CD14-positive monocyte (primary cell): ENCODE measurements at regions not wholly inside any gene's neighbourhood (a gene's known extent, or its start where the extent isn't known, plus 50 kb on each side); places are given as distances from the start of the nearest gene placed in this dataset.

Experiments
- DNase-seq, 3 donors: peaks; one replicate each; pipeline ENCODE4 v3.0.0-alpha.2; 2011 to 2022
- H2AFZ ChIP-seq: 2 replicates; pipeline ENCODE4 v1.6.0; 2012; ENCODE audit warnings: mild to moderate bottlenecking, low read depth, low read length, inconsistent platforms; ENCODE audit not compliant: insufficient read depth, poor library complexity, severe bottlenecking
- H3K27ac ChIP-seq, 2 donors: 1 replicate in 1 of 2; 2 replicates in 1 of 2; pipeline ENCODE4 v1.5.1; 2012 to 2013; ENCODE audit warnings: low read length in 2 of 2, control low read depth in 1 of 2, inconsistent platforms in 1 of 2, low read depth in 1 of 2, mild to moderate bottlenecking in 1 of 2
- H3K27me3 ChIP-seq, 2 donors: one replicate each; pipeline versions ENCODE4 v1.6.0 to v1.6.1; 2011 to 2013; ENCODE audit warnings: low read length in 2 of 2; ENCODE audit not compliant: control insufficient read depth in 2 of 2, insufficient read depth in 2 of 2
- H3K36me3 ChIP-seq, 2 donors: replicated peaks in 1 of 2; 1 replicate in 1 of 2; 2 replicates in 1 of 2; pipeline versions ENCODE4 v1.5.1 to v1.6.1; 2012 to 2013; ENCODE audit warnings: low read length in 2 of 2, control low read depth in 1 of 2, inconsistent platforms in 1 of 2, mild to moderate bottlenecking in 1 of 2; ENCODE audit not compliant: insufficient read depth in 2 of 2, control insufficient read depth in 1 of 2
- H3K4me1 ChIP-seq, 2 donors: 1 replicate in 1 of 2; 2 replicates in 1 of 2; pipeline versions ENCODE4 v1.5.1 to v1.6.1; 2012 to 2013; ENCODE audit warnings: low read length in 2 of 2, control low read depth in 1 of 2, inconsistent platforms in 1 of 2, mild to moderate bottlenecking in 1 of 2, moderate library complexity in 1 of 2; ENCODE audit not compliant: insufficient read depth in 2 of 2, control insufficient read depth in 1 of 2
- H3K4me2 ChIP-seq: replicated peaks from 2 replicates; pipeline ENCODE3; 2012; ENCODE audit warnings: low read length, moderate library complexity, mild to moderate bottlenecking; ENCODE audit not compliant: poor library complexity, severe bottlenecking; ENCODE audit errors: extremely low read depth
- H3K4me3 ChIP-seq, 3 experiments: fragments of 200-600 bp in 1 of 3; sonication (generic) in 1 of 3; replicated peaks in 1 of 3; 1 replicate in 2 of 3; 2 replicates in 1 of 3; pipeline ENCODE4 v1.5.1; 2011 to 2013; ENCODE audit warnings: low read length in 3 of 3, mild to moderate bottlenecking in 3 of 3, control low read depth in 2 of 3, low read depth in 2 of 3, inconsistent platforms in 1 of 3, moderate library complexity in 1 of 3
- H3K79me2 ChIP-seq: 2 replicates; pipeline ENCODE4 v1.6.0; 2012; ENCODE audit warnings: mild to moderate bottlenecking, control low read depth, inconsistent platforms, low read length, moderate library complexity; ENCODE audit not compliant: insufficient read depth
- H3K9ac ChIP-seq: 2 replicates; pipeline ENCODE4 v1.6.0; 2017; ENCODE audit warnings: low read length, mild to moderate bottlenecking; ENCODE audit not compliant: insufficient read depth, poor library complexity, severe bottlenecking
- H3K9me3 ChIP-seq, 2 donors: replicated peaks in 1 of 2; 1 replicate in 1 of 2; 2 replicates in 1 of 2; pipeline versions ENCODE4 v1.5.1 to v1.6.1; 2012 to 2013; ENCODE audit warnings: low read length in 2 of 2, control low read depth in 1 of 2; ENCODE audit not compliant: control insufficient read depth in 1 of 2, insufficient read depth in 1 of 2
- H4K20me1 ChIP-seq: 2 replicates; pipeline ENCODE4 v1.6.0; 2012; ENCODE audit warnings: mild to moderate bottlenecking, low read length, control low read depth, moderate library complexity; ENCODE audit not compliant: insufficient read depth
- H3K27ac Mint-ChIP-seq, 7 donors: one replicate each; pipeline ENCODE4 v1.8.0; 2020; ENCODE audit warnings: mild to moderate bottlenecking in 7 of 7, mixed read lengths in 7 of 7, moderate library complexity in 6 of 7, inconsistent platforms in 2 of 7
- H3K27me3 Mint-ChIP-seq, 3 donors: one replicate each; pipeline ENCODE4 v1.8.0; 2021 to 2022; ENCODE audit warnings: low read depth in 3 of 3, mild to moderate bottlenecking in 3 of 3, mixed read lengths in 3 of 3, moderate library complexity in 3 of 3, inconsistent platforms in 1 of 3
- H3K36me3 Mint-ChIP-seq, 2 donors: one replicate each; pipeline ENCODE4 v1.8.0; 2020; ENCODE audit warnings: mixed read lengths in 2 of 2, inconsistent platforms in 1 of 2, mild to moderate bottlenecking in 1 of 2
- H3K4me1 Mint-ChIP-seq: one replicate; pipeline ENCODE4 v1.8.0; 2020; ENCODE audit warnings: mild to moderate bottlenecking, mixed read lengths
- H3K4me3 Mint-ChIP-seq, 2 donors: one replicate each; pipeline ENCODE4 v1.8.0; 2020; ENCODE audit warnings: mild to moderate bottlenecking in 2 of 2, mixed read lengths in 2 of 2, moderate library complexity in 1 of 2
- H3K9me3 Mint-ChIP-seq, 7 donors: one replicate each; pipeline ENCODE4 v1.8.0; 2020 to 2022; ENCODE audit warnings: mixed read lengths in 7 of 7, mild to moderate bottlenecking in 6 of 7, moderate library complexity in 6 of 7, inconsistent platforms in 2 of 7
- WGBS: methylation state at CpG from one replicate; pipeline ENCODE4 v1.1.5; 2013; ENCODE audit warnings: missing lambda C conversion rate; ENCODE audit not compliant: insufficient coverage; 5-methylcytosine and 5-hydroxymethylcytosine counted together
- intact Hi-C, 2 donors: fragments of 100-400 bp; cut with micrococcal nuclease; formaldehyde crosslinking; loops; one replicate each; pipeline versions ENCODE4 v1.15.0 to v1.15.1; 2023
- TF ChIP-seq, protein P1 (sequence below): fragments of 200-600 bp; IDR thresholded peaks from one replicate; pipeline ENCODE4 v1.8.0; 2022; ENCODE audit warnings: antibody characterized with exemption, mild to moderate bottlenecking

DNA sequence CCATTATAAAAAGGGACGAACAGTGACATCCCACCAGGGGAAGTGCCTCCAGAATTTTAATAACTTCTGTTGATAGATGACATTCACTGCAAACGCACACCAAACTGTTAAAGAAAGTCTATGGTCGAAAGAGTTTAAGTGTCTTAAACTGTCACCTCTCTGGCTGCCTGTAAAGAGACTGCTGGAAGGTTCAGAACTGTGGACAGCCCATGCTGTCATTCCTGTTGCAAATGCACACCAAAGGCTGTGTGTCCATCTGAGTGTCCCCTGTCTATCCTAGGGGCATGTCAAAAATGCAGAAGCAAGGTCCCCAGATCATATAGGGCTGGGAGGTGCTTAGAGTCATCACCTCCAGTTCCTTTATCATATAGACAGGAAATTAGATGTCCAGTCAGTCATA is 171.8 kb downstream of the CYRIA start:
- intact Hi-C loops, result no loop called here
- Histone ChIP-seq H3K27me3 (no peaks in the 10 kb centered on the region), H4K20me1 (no peaks in the 10 kb centered on the region), H3K79me2 (no peaks in the 10 kb centered on the region), H3K9me3 (no peaks in the 10 kb centered on the region), H3K9ac (no peak overlapping the region), H3K4me2 (no peak overlapping the region), H3K27ac (no peak overlapping the region), H3K36me3 (no peaks in the 10 kb centered on the region), H3K4me3 (no peak overlapping the region), H2AFZ (no peak overlapping the region), H3K4me1 (no peaks in the 10 kb centered on the region)
- Mint-ChIP-seq H3K27ac (no peak overlapping the region), H3K4me3 (no peak overlapping the region), H3K9me3 (peaks cover 0 to 2% (median 0%) of the 10 kb centered on the region in 7 donors), H3K27me3 (peaks cover 0 to 3% (median 2%) of the 10 kb centered on the region in 3 donors), H3K4me1 (peaks cover 5% of the 10 kb centered on the region), H3K36me3 (no peaks in the 10 kb centered on the region)
- no CpG with 5 or more reads among the region's 3 CpGs for WGBS
- TF ChIP-seq, protein P1, sequence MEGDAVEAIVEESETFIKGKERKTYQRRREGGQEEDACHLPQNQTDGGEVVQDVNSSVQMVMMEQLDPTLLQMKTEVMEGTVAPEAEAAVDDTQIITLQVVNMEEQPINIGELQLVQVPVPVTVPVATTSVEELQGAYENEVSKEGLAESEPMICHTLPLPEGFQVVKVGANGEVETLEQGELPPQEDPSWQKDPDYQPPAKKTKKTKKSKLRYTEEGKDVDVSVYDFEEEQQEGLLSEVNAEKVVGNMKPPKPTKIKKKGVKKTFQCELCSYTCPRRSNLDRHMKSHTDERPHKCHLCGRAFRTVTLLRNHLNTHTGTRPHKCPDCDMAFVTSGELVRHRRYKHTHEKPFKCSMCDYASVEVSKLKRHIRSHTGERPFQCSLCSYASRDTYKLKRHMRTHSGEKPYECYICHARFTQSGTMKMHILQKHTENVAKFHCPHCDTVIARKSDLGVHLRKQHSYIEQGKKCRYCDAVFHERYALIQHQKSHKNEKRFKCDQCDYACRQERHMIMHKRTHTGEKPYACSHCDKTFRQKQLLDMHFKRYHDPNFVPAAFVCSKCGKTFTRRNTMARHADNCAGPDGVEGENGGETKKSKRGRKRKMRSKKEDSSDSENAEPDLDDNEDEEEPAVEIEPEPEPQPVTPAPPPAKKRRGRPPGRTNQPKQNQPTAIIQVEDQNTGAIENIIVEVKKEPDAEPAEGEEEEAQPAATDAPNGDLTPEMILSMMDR, result no peak
- no peak for DNase-seq

DNA sequence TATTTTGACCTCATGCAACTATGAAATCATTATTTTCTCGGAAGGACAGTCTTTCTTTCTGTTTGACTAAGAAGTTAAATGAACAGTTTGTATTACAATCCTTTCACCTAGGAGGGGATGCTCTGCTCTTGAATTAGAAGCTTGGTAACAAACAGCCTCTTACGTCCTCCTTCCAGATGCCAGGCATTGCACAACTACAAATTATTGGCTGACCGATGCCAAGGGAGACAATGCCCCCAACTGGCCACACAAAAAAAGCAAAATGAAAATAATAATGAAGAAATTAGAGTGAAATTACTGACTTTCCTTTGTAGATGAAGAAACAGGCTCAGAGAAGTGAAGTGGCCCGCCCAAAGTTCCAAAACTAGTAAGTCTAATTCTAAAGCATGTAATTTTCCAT is 177.9 kb downstream of the CYRIA start:
- no peak overlapping the region for H3K4me3 Mint-ChIP-seq
- no peaks in the 10 kb centered on the region for H3K9me3 Mint-ChIP-seq
- no peaks in the 10 kb centered on the region for H3K36me3 Mint-ChIP-seq
- Histone ChIP-seq H4K20me1 (no peaks in the 10 kb centered on the region), H3K4me1 (no peaks in the 10 kb centered on the region), H3K36me3 (no peaks in the 10 kb centered on the region), H3K27me3 (no peaks in the 10 kb centered on the region), H3K9me3 (no peaks in the 10 kb centered on the region), H3K79me2 (no peaks in the 10 kb centered on the region), H3K9ac (no peak overlapping the region), H3K4me2 (no peak overlapping the region), H2AFZ (no peak overlapping the region), H3K4me3 (no peak overlapping the region), H3K27ac (no peak overlapping the region)
- H3K4me1 Mint-ChIP-seq, result peaks cover 2% of the 10 kb centered on the region
- no peak for DNase-seq
- TF ChIP-seq, protein P1, result no peak
- no CpG with 5 or more reads among the region's 4 CpGs for WGBS
- no peak overlapping the region for H3K27ac Mint-ChIP-seq
- intact Hi-C loops, result no loop called here
- peaks cover 1 to 5% (median 4%) of the 10 kb centered on the region in 3 donors for H3K27me3 Mint-ChIP-seq
